Activated CD8-positive, alpha-beta memory T cell treated with anti-CD3 and anti-CD28 coated beads for 4 hours (primary cell): ENCODE measurements at regions not wholly inside any gene's neighbourhood (a gene's known extent, or its start where the extent isn't known, plus 50 kb on each side); places are given as distances from the start of the nearest gene placed in this dataset.
"Not testable (repeated sequence)": the region's sequence is repeated elsewhere in the genome, so short reads cannot be mapped to it uniquely, and the experiment has no call there.

ENCODE experiments used
- DNase-seq, 2 donors: peaks; one replicate each; pipeline ENCODE4 v3.0.0-alpha.2; 2020; ENCODE audit warnings: low read depth in 2 of 2

- no peak for DNase-seq
Measured at GRCh38 chr16:26983426-26983825, 83.3 kb upstream of the C16orf82 start.

- no peak for DNase-seq
Measured at GRCh38 chr16:26985100-26986065, 81.3 kb upstream of the C16orf82 start.

GRCh38 chr16:26987597-26988010 is 79.1 kb upstream of the C16orf82 start:
- DNase-seq: no peak

GRCh38 chr16:26988186-26988585 is 78.5 kb upstream of the C16orf82 start:
- DNase-seq: no peak

- DNase-seq: not testable (repeated sequence)
Measured at GRCh38 chr16:26990384-26991120, 76.2 kb upstream of the C16orf82 start.

- DNase-seq: no peak
Measured at GRCh38 chr16:26992666-26993349, 73.9 kb upstream of the C16orf82 start.

- no peak for DNase-seq
Measured at GRCh38 chr16:26993511-26993910, 73.2 kb upstream of the C16orf82 start.

GRCh38 chr16:26993963-26994362 is 72.8 kb upstream of the C16orf82 start:
- DNase-seq: no peak

- DNase-seq: no peak
Measured at GRCh38 chr16:26995522-26995921, 71.2 kb upstream of the C16orf82 start.

GRCh38 chr16:27005386-27005785 is 61.3 kb upstream of the C16orf82 start:
- DNase-seq: no peak
